Muscle of back (tissue), 3 donors: ENCODE measurements at regions not wholly inside any gene's neighbourhood (a gene's known extent, or its start where the extent isn't known, plus 50 kb on each side); places are given as distances from the start of the nearest gene placed in this dataset.

Experiments used
- DNase-seq, 3 donors: peaks; one replicate each; pipeline versions ENCODE4 v3.0.0 to v3.0.0-alpha.2; 2013

DNA sequence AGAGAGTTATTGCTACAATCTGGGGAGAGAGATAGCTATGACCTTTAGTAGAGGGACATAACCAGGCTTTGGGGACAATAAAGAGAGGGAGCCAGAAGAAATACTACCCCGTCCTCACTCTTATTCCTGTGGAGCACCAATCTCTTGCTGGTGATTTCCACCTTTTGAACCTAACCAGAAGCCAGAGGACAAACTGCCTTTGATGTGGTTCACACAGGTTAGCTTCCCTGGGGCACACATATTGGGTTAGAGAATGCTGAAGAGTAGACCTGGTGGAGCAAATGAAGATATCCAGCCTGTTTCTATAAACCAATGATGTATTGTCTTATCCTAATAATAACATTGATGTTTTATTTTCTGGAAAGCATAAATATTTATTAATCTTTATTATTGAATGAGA is 399.3 kb downstream of the HTR7 start:
- DNase-seq, result no peak

DNA sequence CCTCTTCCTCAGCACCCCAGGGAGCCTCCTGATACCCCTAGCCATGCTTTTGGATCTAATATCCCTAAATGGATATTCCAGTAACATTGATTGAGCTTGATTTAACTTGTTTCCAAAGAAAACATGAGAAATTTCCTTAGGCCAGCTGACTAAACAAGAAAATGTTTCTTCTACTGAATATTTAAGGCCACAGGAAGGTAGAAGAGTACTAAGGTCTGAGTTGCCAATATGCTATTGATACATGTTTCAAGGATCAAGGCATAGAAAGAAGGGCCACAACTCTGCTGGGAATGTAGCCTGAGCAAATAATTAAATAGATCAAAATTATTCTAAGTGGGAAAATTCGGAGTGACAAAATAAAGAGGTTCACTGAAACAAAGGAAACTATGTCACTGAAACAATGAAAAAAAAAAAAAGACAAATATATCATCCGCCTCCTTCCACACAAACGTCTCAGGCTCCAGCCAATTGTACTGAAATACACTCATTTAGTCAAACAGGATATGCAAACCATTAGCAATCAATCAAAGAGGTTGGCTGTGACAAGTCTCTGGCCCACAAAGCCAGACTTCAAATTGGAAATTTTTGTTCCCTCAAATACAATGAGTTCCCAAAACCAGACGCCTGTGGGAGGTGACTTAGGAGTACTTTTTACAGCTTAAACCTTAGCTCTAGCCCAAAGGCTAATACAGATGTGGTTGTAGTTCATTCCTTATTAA is 396.2 kb downstream of the HTR7 start:
- no peak for DNase-seq

DNA sequence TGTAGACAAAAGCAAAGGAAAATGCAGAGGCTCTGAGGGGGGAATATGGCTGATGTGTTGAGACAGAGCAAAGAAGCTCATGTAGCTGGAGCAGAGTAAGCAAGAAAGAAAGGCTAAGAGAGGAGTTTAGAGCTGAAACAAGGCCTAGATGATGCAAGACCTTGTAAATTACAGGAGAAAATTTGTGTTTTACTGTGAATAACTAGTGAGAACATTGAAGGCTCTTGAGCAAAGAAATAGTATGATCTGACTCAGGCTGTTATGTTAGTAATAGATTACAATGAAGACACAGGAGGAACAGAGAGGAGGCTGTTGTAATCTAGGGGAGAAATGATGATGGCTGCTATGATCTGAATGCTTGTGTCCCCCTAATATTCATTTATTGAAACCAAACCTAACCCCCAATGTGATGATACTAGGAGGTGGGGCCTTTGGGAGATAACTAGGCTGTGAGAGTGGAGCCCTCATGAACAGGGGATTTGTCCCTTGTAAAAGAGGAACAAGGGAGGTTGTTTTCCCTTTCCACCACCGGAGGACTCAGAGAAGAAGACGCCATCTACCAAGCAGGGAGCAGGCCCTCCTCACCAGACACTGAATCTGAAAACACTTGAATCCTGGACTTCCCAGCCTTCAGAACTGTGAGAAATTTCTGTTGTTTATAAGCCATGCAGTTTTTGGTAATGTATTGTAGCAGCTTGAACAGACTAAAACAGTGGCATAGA is 394.9 kb downstream of the HTR7 start:
- DNase-seq, result peak in 1 of 3 donors; percentile 10

DNA sequence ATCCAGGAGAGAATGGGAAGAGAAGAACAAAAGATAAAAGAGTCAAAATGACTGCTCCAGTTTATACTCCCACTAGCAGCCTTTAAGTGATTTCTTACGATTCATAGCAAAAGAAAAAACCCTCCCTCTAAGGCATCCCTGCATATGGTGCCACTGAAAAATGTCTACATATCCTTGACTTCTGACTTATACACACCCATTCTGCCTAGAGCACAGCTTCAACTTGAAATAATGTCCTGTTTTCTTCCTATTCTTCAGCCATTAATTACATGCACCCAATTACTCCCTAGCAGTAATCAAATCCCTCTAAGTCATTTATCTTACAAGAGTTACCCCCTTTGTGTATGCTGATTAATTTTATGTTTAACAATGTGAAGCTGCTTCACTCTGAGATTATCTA is 393.5 kb downstream of the HTR7 start:
- no peak for DNase-seq

GRCh38 chr10:90470966-90471365 is 386.9 kb downstream of the HTR7 start:
- no peak for DNase-seq

DNA sequence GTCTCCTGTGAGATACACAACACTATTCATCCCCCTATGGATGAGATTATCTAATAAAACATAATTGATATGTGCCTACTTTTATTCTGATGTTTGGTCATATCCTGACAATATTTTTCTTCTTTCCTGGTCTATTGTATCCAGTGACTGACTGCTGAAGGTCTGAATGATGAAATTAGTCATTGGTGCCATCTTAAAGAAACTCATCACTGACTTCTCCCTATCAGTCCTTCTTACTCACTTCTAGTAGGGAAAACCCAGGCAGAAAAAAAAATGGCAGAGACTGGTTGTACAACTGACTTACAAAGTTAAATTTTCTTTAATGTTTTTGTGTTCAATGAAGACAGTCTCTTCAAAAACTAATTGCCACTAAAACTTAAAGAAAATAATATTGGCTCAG is 377.4 kb downstream of the HTR7 start:
- DNase-seq, result no peak

DNA sequence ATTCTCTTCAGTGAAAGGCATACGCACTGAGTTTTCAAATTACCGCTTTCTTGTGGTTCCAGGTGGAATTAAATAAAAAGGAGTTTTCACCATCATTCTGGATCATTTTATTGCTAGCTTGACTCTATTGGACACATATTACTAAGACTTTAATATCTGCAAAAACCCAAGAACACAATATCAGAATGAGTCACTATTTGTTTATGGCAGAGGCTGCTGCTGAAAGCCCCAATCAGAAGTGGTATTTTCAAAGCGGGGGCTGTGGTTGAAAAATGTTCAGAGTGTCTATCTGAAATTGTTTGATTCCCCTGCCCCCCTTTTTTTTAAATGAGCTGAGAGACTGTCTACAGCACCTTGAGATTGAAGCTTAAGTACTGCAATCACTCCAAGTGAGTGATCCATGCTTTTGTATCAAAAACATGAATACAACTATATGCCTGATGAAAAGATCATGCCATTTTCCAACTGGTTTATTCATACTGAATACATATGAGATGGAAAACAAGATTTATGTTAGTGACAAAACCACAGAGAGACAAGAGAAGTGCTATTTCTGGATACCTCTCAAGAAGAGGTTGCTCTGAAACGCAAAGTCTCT is 376.4 kb downstream of the HTR7 start:
- no peak for DNase-seq

- no peak for DNase-seq
Measured at GRCh38 chr10:90484518-90484917, 373.3 kb downstream of the HTR7 start.

DNA sequence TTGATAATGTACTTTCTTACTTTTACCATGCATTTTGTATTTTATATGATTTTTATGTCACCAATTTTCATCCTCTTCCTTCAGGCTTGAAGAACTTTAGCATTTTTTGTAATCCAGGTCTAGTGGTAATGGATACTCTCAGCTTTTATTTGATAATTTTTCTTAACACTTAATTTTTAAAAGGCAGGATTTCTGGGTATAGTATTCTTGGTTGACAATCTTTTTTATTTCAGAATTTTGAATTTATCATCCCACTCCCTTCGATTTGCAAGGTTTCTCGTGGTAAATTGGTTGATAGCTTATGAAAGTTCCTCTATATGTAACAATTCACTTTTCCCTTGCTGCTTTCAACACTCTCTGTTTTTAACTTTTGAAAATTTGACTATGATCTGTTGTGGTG is 363.7 kb downstream of the HTR7 start:
- no peak for DNase-seq

- no peak for DNase-seq
Measured at GRCh38 chr10:90504172-90504571, 353.7 kb downstream of the HTR7 start.

- no peak for DNase-seq
Measured at GRCh38 chr10:90526721-90527120, 331.1 kb downstream of the HTR7 start.

GRCh38 chr10:90530521-90530920 is 327.3 kb downstream of the HTR7 start:
- peak in 1 of 3 donors; percentile 16 for DNase-seq

DNA sequence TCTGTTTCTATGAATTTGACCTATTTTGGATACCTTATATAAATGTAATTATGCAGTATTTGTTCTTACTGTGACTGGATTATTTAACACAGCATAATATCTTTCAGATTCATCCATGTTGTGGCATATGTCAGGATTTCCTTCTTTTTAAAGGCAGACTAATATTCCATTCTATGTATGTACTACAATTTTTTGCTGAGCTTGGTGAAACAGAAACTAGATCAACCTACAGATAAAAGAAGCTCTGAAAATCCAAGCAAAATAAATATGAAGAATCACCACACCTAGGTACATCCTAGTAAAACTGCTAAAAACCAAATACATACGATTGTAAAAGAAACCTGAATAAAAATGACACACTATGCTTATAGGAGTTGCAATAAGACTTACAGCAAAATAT is 300.5 kb downstream of the HTR7 start:
- DNase-seq, result no peak

GRCh38 chr10:90560331-90560730 is 297.5 kb downstream of the HTR7 start:
- no peak for DNase-seq

GRCh38 chr10:90561666-90562065 is 296.2 kb downstream of the HTR7 start:
- DNase-seq, result no peak

- DNase-seq, result no peak
Measured at GRCh38 chr10:90571481-90572258, 286.2 kb downstream of the HTR7 start.

DNA sequence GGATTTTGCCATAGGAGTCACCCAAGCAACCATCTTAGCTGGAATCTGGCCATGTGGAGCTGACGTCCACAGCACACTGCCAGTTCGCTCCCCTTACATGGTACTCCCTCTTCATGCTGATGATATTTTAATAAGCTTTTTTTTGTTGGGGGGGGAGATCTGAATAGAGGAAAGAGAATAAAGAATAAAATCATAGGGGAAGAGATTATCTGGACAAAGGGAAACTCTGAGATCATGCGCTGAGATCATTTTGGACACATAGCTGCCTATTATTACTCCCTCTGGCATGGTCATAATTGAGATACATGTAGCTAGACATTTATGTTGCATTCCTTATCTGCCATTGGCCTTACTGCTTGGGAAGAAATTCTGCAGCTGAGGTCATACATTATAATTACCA is 282.7 kb downstream of the HTR7 start:
- peak; percentile 25 to 73 (median 44) for DNase-seq

GRCh38 chr10:90577569-90577968 is 280.3 kb downstream of the HTR7 start:
- no peak for DNase-seq

- DNase-seq, result peak in 1 of 3 donors; percentile 8
Measured at GRCh38 chr10:90579602-90580242, 278.1 kb downstream of the HTR7 start.

GRCh38 chr10:90583416-90583815 is 274.4 kb downstream of the HTR7 start:
- DNase-seq, result no peak

GRCh38 chr10:90587081-90587491 is 270.8 kb downstream of the HTR7 start:
- DNase-seq, result peak in 1 of 3 donors; percentile 24

GRCh38 chr10:90587561-90587960 is 270.3 kb downstream of the HTR7 start:
- DNase-seq, result no peak
